Activated naive CD4-positive, alpha-beta T cell treated with anti-CD3 and anti-CD28 coated beads, Interleukin-2, amount 10 ng/mL, durations not matched to agents 7 days and 5 days (primary cell): ENCODE measurements at regions not wholly inside any gene's neighbourhood (a gene's known extent, or its start where the extent isn't known, plus 50 kb on each side); places are given as distances from the start of the nearest gene placed in this dataset.

Experiments
- CTCF ChIA-PET: fragments of 350-600 bp; sonication (Branson Sonifier 250); formaldehyde crosslinking; loops from one replicate; lab custom pipeline; 2021; ENCODE audit warnings: antibody characterized with exemption; lab: Charles Lee
- DNase-seq: peaks from one replicate; pipeline ENCODE4 v3.0.0-alpha.2; 2020
- H3K27ac Mint-ChIP-seq: one replicate; pipeline ENCODE4 v1.8.0; 2021; ENCODE audit warnings: mild to moderate bottlenecking, moderate library complexity, mixed read lengths
- H3K27me3 Mint-ChIP-seq: one replicate; pipeline ENCODE4 v1.8.0; 2021; ENCODE audit warnings: mild to moderate bottlenecking, mixed read lengths
- H3K36me3 Mint-ChIP-seq: one replicate; pipeline ENCODE4 v1.8.0; 2021; ENCODE audit warnings: mixed read lengths
- H3K4me1 Mint-ChIP-seq: one replicate; pipeline ENCODE4 v1.8.0; 2021; ENCODE audit warnings: mixed read lengths
- H3K4me3 Mint-ChIP-seq: one replicate; pipeline ENCODE4 v1.8.0; 2021; ENCODE audit warnings: mild to moderate bottlenecking, moderate library complexity, mixed read lengths
- H3K9me3 Mint-ChIP-seq: one replicate; pipeline ENCODE4 v1.8.0; 2021; ENCODE audit warnings: mixed read lengths

- no peak overlapping the region for H3K4me3 Mint-ChIP-seq
- H3K36me3 Mint-ChIP-seq, result no peaks in the 10 kb centered on the region
- no peak overlapping the region for H3K27ac Mint-ChIP-seq
- no peaks in the 10 kb centered on the region for H3K27me3 Mint-ChIP-seq
- DNase-seq, result no peak
- CTCF ChIA-PET, result no interaction called here
- no peaks in the 10 kb centered on the region for H3K4me1 Mint-ChIP-seq
- peaks cover 6% of the 10 kb centered on the region for H3K9me3 Mint-ChIP-seq
Observed at GRCh38 chr2:76639171-76639680, 883.0 kb downstream of the LRRTM4 start.

GRCh38 chr2:76633276-76633921 is 888.8 kb downstream of the LRRTM4 start:
- Mint-ChIP-seq H3K27me3 (no peaks in the 10 kb centered on the region), H3K4me1 (no peaks in the 10 kb centered on the region), H3K36me3 (no peaks in the 10 kb centered on the region), H3K4me3 (no peak overlapping the region), H3K9me3 (no peaks in the 10 kb centered on the region), H3K27ac (no peak overlapping the region)
- CTCF ChIA-PET, result no interaction called here
- no peak for DNase-seq

GRCh38 chr2:76625101-76625500 is 897.1 kb downstream of the LRRTM4 start:
- Mint-ChIP-seq H3K4me3 (no peak overlapping the region), H3K27ac (no peak overlapping the region), H3K4me1 (no peaks in the 10 kb centered on the region), H3K36me3 (no peaks in the 10 kb centered on the region), H3K27me3 (no peaks in the 10 kb centered on the region), H3K9me3 (peaks cover 11% of the 10 kb centered on the region)
- no peak for DNase-seq
- CTCF ChIA-PET, result no interaction called here

DNA sequence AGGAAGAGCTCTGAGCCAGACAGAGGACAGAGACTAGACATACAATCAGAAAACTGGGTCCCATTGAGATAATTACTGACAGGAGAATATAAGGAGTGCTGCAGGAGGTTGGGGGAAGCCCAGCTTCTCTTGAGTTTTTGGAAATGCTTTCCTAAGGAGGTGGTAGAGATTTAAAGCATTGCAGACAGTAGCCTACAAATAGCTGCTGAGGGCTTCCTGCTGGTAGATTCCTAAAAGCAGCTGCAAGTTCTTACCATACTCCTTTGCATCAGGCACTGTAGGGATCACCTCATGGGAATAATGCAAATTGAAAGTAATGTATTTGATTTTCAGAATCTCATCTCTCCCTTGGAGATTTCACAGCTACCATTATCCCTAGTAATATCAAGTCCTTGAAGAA is 902.6 kb upstream of the GCFC2 start:
- Mint-ChIP-seq H3K9me3 (peaks cover 11% of the 10 kb centered on the region), H3K36me3 (no peaks in the 10 kb centered on the region), H3K4me1 (no peaks in the 10 kb centered on the region), H3K27ac (no peak overlapping the region), H3K27me3 (no peaks in the 10 kb centered on the region), H3K4me3 (no peak overlapping the region)
- DNase-seq, result no peak
- CTCF ChIA-PET, result no interaction called here

- Mint-ChIP-seq H3K27me3 (no peaks in the 10 kb centered on the region), H3K9me3 (peaks cover 11% of the 10 kb centered on the region), H3K4me3 (no peak overlapping the region), H3K27ac (no peak overlapping the region), H3K4me1 (no peaks in the 10 kb centered on the region), H3K36me3 (no peaks in the 10 kb centered on the region)
- no peak for DNase-seq
- CTCF ChIA-PET, result no interaction called here
Observed at GRCh38 chr2:76612764-76613163, 902.0 kb upstream of the GCFC2 start.

- Mint-ChIP-seq H3K4me1 (no peaks in the 10 kb centered on the region), H3K36me3 (no peaks in the 10 kb centered on the region), H3K27ac (no peak overlapping the region), H3K9me3 (peaks cover 6% of the 10 kb centered on the region), H3K27me3 (no peaks in the 10 kb centered on the region), H3K4me3 (no peak overlapping the region)
- CTCF ChIA-PET, result no interaction called here
- DNase-seq, result no peak
Observed at GRCh38 chr2:76610451-76610850, 899.7 kb upstream of the GCFC2 start.

- Mint-ChIP-seq H3K9me3 (peaks cover 4% of the 10 kb centered on the region), H3K36me3 (no peaks in the 10 kb centered on the region)
- CTCF ChIA-PET, result interaction anchor here (0.8 to 1.2 kb wide), 4 partner anchors 15 to 825 kb away, joined by 3 read pairs; no protein-coding TSS in a partner anchor
Observed at GRCh38 chr2:76599732-76600368, 889.1 kb upstream of the GCFC2 start.

GRCh38 chr2:76584474-76584873 is 873.8 kb upstream of the GCFC2 start:
- no peaks in the 10 kb centered on the region for H3K36me3 Mint-ChIP-seq
- H3K27me3 Mint-ChIP-seq, result no peaks in the 10 kb centered on the region
- no peak overlapping the region for H3K4me3 Mint-ChIP-seq
- no peak overlapping the region for H3K27ac Mint-ChIP-seq
- no peaks in the 10 kb centered on the region for H3K9me3 Mint-ChIP-seq
- no peaks in the 10 kb centered on the region for H3K4me1 Mint-ChIP-seq
- CTCF ChIA-PET, result no interaction called here
- DNase-seq, result no peak

More at GRCh38 chr2:76599732-76600368, 889.1 kb upstream of the GCFC2 start:
- H3K27ac Mint-ChIP-seq, result no peak overlapping the region
- no peaks in the 10 kb centered on the region for H3K4me1 Mint-ChIP-seq
- H3K4me3 Mint-ChIP-seq, result no peak overlapping the region
- H3K27me3 Mint-ChIP-seq, result no peaks in the 10 kb centered on the region
- peak; percentile 22 for DNase-seq

GRCh38 chr2:76579911-76580310 is 869.2 kb upstream of the GCFC2 start:
- DNase-seq, result no peak
- Mint-ChIP-seq H3K27me3 (no peaks in the 10 kb centered on the region), H3K4me3 (no peak overlapping the region), H3K9me3 (peaks cover 19% of the 10 kb centered on the region), H3K36me3 (no peaks in the 10 kb centered on the region), H3K4me1 (no peaks in the 10 kb centered on the region), H3K27ac (no peak overlapping the region)
- CTCF ChIA-PET, result interaction anchor here (1.2 kb wide), 1 partner anchor 20 kb away, joined by 3 read pairs; no protein-coding TSS in a partner anchor

GRCh38 chr2:76572981-76573380 is 862.3 kb upstream of the GCFC2 start:
- H3K4me3 Mint-ChIP-seq, result no peak overlapping the region
- no peaks in the 10 kb centered on the region for H3K36me3 Mint-ChIP-seq
- H3K27ac Mint-ChIP-seq, result no peak overlapping the region
- CTCF ChIA-PET, result no interaction called here
- no peak for DNase-seq
- H3K4me1 Mint-ChIP-seq, result no peaks in the 10 kb centered on the region
- peaks cover 14% of the 10 kb centered on the region for H3K9me3 Mint-ChIP-seq
- H3K27me3 Mint-ChIP-seq, result no peaks in the 10 kb centered on the region

DNA sequence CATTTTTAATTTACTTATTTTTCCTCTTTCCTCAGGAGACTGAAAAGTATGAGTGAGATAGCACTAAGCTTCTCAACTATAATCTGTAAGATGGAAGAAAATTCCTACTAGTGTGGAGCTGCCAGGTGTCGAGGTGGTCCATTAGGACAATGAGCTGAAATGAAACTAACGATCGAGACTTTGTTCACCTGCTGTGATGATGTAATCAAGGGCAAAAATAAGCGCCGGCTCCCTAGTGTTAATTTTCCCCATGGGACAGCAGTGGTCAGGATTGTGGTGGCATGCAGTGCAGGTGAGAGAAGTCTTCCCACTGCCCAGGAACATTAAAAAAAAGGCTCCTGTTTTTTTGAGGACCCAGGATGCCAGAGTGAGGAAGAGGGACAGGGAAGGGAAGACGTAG is 859.1 kb upstream of the GCFC2 start:
- no peak overlapping the region for H3K4me3 Mint-ChIP-seq
- no peak for DNase-seq
- no peaks in the 10 kb centered on the region for H3K4me1 Mint-ChIP-seq
- H3K27me3 Mint-ChIP-seq, result no peaks in the 10 kb centered on the region
- H3K9me3 Mint-ChIP-seq, result peaks cover 2% of the 10 kb centered on the region
- H3K36me3 Mint-ChIP-seq, result no peaks in the 10 kb centered on the region
- H3K27ac Mint-ChIP-seq, result no peak overlapping the region
- CTCF ChIA-PET, result no interaction called here

DNA sequence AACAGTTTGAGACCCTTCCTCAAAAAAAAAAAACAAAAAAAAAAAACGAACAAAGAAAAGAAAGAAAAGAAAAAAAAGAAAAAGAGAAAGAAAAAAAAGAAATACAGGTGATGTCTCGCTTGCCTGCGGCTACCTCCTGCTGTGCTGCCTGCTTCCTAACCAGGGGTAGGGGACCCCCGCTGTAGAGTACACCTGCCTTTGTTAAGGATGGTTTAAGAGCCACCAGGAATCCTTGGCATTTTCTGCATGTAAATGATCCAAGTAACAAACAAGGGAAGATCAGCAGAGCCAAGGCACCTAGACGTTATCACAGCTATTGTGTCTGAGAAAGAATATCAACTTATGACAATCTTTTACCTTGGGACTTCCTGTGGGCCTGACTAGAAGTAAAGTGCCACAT is 856.8 kb upstream of the GCFC2 start:
- H3K4me3 Mint-ChIP-seq, result no peak overlapping the region

GRCh38 chr2:76564734-76565133 is 854.0 kb upstream of the GCFC2 start:
- H3K27ac Mint-ChIP-seq, result no peak overlapping the region
- CTCF ChIA-PET, result no interaction called here
- peaks cover 4% of the 10 kb centered on the region for H3K9me3 Mint-ChIP-seq
- H3K27me3 Mint-ChIP-seq, result no peaks in the 10 kb centered on the region
- DNase-seq, result no peak
- H3K4me1 Mint-ChIP-seq, result no peaks in the 10 kb centered on the region
- no peaks in the 10 kb centered on the region for H3K36me3 Mint-ChIP-seq
- no peak overlapping the region for H3K4me3 Mint-ChIP-seq

More for the DNA sequence above, 856.8 kb upstream of the GCFC2 start:
- Mint-ChIP-seq H3K4me1 (no peaks in the 10 kb centered on the region), H3K9me3 (peaks cover 4% of the 10 kb centered on the region), H3K27me3 (no peaks in the 10 kb centered on the region), H3K36me3 (no peaks in the 10 kb centered on the region), H3K27ac (no peak overlapping the region)
- CTCF ChIA-PET, result no interaction called here
- DNase-seq, result no peak

DNA sequence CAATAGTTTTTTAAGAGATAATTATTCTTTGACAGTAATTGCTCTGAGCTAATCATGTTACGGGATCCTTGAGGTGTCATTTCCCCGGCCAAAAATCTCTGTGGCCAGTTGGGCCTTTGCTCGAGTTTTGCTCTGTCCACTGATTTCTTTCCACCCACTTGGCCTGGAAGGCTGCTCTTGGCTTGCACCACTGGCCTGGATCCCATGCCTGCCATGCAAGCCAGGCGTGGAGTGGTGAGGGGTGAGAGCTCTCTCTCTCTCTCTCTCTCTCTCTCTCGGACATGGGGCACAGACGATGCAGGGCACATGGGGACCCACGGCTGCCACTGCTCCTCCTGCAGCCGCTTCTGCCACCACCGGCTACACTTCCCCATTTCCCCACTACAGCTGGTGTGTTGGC is 853.0 kb upstream of the GCFC2 start:
- Mint-ChIP-seq H3K4me1 (no peaks in the 10 kb centered on the region), H3K27ac (no peak overlapping the region), H3K9me3 (peaks cover 4% of the 10 kb centered on the region), H3K36me3 (no peaks in the 10 kb centered on the region), H3K4me3 (no peak overlapping the region), H3K27me3 (no peaks in the 10 kb centered on the region)
- DNase-seq, result no peak
- CTCF ChIA-PET, result no interaction called here

DNA sequence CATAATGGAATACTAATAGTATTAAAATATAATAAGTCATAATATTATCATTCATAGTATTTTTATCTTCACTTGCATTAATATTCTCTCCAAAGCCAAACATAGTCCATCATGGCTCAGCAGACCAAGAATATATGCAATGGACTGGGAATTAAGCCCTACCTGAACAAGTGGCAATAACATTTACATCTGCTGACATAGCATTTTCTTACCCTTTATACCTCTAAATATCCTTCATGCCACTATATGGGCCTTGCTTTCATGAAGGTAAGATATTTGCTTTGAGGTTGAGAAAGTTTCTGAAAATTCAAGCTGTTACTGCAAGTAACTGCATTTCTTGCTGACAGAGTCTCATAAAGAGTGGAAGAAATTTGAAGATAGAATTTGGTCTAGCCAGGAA is 847.4 kb upstream of the GCFC2 start:
- Mint-ChIP-seq H3K4me1 (no peaks in the 10 kb centered on the region), H3K27ac (no peak overlapping the region), H3K4me3 (no peak overlapping the region), H3K36me3 (no peaks in the 10 kb centered on the region), H3K9me3 (no peaks in the 10 kb centered on the region), H3K27me3 (no peaks in the 10 kb centered on the region)
- CTCF ChIA-PET, result no interaction called here
- DNase-seq, result no peak
